Uterus (tissue), 2 donors: ENCODE measurements at regions not wholly inside any gene's neighbourhood (a gene's known extent, or its start where the extent isn't known, plus 50 kb on each side); places are given as distances from the start of the nearest gene placed in this dataset.

Experiments used
- POLR2A ChIP-seq, 2 donors: fragments of 450-650 bp; IDR thresholded peaks; one replicate each; pipeline ENCODE4 v1.6.1; 2016; ENCODE audit warnings: antibody characterized with exemption in 2 of 2, mild to moderate bottlenecking in 1 of 2, moderate library complexity in 1 of 2
- TF ChIP-seq, protein P1 (sequence below), 4 experiments: fragments of 200-600 bp in 2 of 4; fragments of 450-650 bp in 2 of 4; sonication (generic) in 2 of 4; IDR thresholded peaks; one replicate each; pipeline ENCODE4 v1.5.1; 2016 to 2019; ENCODE audit warnings: antibody characterized with exemption in 4 of 4, mild to moderate bottlenecking in 2 of 4, moderate library complexity in 1 of 4

DNA sequence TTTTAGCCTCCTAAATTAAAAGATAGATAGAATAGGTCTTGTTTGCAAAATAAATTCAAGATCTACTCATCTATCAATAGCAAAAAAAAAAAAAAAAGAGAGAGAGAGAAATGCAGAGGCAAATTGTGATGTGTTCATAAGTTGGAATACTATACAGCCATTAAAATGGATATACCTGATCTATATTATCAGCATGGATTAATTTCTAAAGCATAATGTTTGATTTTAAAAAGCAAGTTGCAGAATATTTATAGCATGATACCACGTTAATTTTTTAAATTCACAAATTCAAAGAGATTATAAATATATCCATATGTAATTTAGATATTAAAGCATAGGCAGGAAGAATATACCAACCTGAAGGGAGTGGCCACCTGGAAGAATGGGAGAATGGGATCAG is 114.9 kb upstream of the PTPRT start:
- no peak for TF ChIP-seq POLR2A (IDR thresholded peaks at IDR 0.05)
- TF ChIP-seq, protein P1, sequence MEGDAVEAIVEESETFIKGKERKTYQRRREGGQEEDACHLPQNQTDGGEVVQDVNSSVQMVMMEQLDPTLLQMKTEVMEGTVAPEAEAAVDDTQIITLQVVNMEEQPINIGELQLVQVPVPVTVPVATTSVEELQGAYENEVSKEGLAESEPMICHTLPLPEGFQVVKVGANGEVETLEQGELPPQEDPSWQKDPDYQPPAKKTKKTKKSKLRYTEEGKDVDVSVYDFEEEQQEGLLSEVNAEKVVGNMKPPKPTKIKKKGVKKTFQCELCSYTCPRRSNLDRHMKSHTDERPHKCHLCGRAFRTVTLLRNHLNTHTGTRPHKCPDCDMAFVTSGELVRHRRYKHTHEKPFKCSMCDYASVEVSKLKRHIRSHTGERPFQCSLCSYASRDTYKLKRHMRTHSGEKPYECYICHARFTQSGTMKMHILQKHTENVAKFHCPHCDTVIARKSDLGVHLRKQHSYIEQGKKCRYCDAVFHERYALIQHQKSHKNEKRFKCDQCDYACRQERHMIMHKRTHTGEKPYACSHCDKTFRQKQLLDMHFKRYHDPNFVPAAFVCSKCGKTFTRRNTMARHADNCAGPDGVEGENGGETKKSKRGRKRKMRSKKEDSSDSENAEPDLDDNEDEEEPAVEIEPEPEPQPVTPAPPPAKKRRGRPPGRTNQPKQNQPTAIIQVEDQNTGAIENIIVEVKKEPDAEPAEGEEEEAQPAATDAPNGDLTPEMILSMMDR (IDR thresholded peaks at IDR 0.05), result no peak
